Neural crest cell (in vitro differentiated cells): ENCODE measurements at regions not wholly inside any gene's neighbourhood (a gene's known extent, or its start where the extent isn't known, plus 50 kb on each side); places are given as distances from the start of the nearest gene placed in this dataset.

ENCODE experiments used
- DNase-seq: peaks from one replicate; pipeline ENCODE4 v3.0.0; 2021; ENCODE audit warnings: low read depth, mixed read lengths, low spot score
- H3K27ac Mint-ChIP-seq: one replicate; pipeline ENCODE4 v1.8.0; 2021; ENCODE audit warnings: mild to moderate bottlenecking, mixed read lengths; ENCODE audit not compliant: unreplicated experiment
- H3K27me3 Mint-ChIP-seq: 2 replicates; pipeline ENCODE4 v1.8.0; 2021; ENCODE audit warnings: low read depth, mild to moderate bottlenecking, mixed read lengths
- H3K36me3 Mint-ChIP-seq: 2 replicates; pipeline ENCODE4 v1.8.0; 2021; ENCODE audit warnings: low read depth, mild to moderate bottlenecking, mixed read lengths
- H3K4me1 Mint-ChIP-seq: 2 replicates; pipeline ENCODE4 v1.8.0; 2021; ENCODE audit warnings: mixed read lengths
- H3K4me3 Mint-ChIP-seq: one replicate; pipeline ENCODE4 v1.8.0; 2021; ENCODE audit warnings: mild to moderate bottlenecking, mixed read lengths
- H3K9me3 Mint-ChIP-seq: 2 replicates; pipeline ENCODE4 v1.8.0; 2021; ENCODE audit warnings: mixed read lengths
- CTCF ChIP-seq: fragments of 200-600 bp; sonication (generic); conservative IDR thresholded peaks from 2 replicates; pipeline ENCODE4 v1.5.0; 2021; ENCODE audit warnings: antibody characterized with exemption, mild to moderate bottlenecking

- Mint-ChIP-seq H3K9me3 (peaks cover 5% of the 10 kb centered on the region), H3K4me1 (peaks cover 82% of the 10 kb centered on the region), H3K36me3 (peaks cover 11% of the 10 kb centered on the region), H3K27ac (peak overlapping the region; percentile 81), H3K4me3 (no peak overlapping the region), H3K27me3 (no peaks in the 10 kb centered on the region)
- TF ChIP-seq CTCF: no peak
- DNase-seq: no peak
Measured at GRCh38 chr15:95608371-95608770, 722.1 kb upstream of the NR2F2 start.

GRCh38 chr15:95609096-95609495, 721.4 kb upstream of the NR2F2 start:
- Mint-ChIP-seq H3K36me3 (peaks cover 10% of the 10 kb centered on the region), H3K27me3 (no peaks in the 10 kb centered on the region), H3K4me1 (peaks cover 83% of the 10 kb centered on the region), H3K4me3 (peak overlapping the region; percentile 50), H3K27ac (peak overlapping the region; percentile 92), H3K9me3 (peaks cover under 1% of the 10 kb centered on the region)
- TF ChIP-seq CTCF: no peak
- DNase-seq: no peak

GRCh38 chr15:95610945-95611344, 719.6 kb upstream of the NR2F2 start:
- peaks cover 9% of the 10 kb centered on the region for H3K36me3 Mint-ChIP-seq

GRCh38 chr15:95615436-95615835, 715.1 kb upstream of the NR2F2 start:
- H3K9me3 Mint-ChIP-seq: peaks cover 8% of the 10 kb centered on the region
- peaks cover 52% of the 10 kb centered on the region for H3K4me1 Mint-ChIP-seq
- no peak for DNase-seq
- peaks cover 8% of the 10 kb centered on the region for H3K36me3 Mint-ChIP-seq
- no peak for TF ChIP-seq CTCF
- H3K27ac Mint-ChIP-seq: no peak overlapping the region
- no peak overlapping the region for H3K4me3 Mint-ChIP-seq
- H3K27me3 Mint-ChIP-seq: no peaks in the 10 kb centered on the region

More at GRCh38 chr15:95610945-95611344, 719.6 kb upstream of the NR2F2 start:
- Mint-ChIP-seq H3K4me3 (peak overlapping the region; percentile 80), H3K9me3 (no peaks in the 10 kb centered on the region), H3K27ac (peak overlapping the region; percentile 97), H3K27me3 (no peaks in the 10 kb centered on the region), H3K4me1 (peaks cover 83% of the 10 kb centered on the region)
- peak; percentile 50 for DNase-seq
- TF ChIP-seq CTCF: no peak

- peaks cover 10% of the 10 kb centered on the region for H3K9me3 Mint-ChIP-seq
- H3K27ac Mint-ChIP-seq: no peak overlapping the region
- no peak for TF ChIP-seq CTCF
- no peaks in the 10 kb centered on the region for H3K27me3 Mint-ChIP-seq
- H3K4me1 Mint-ChIP-seq: peaks cover 43% of the 10 kb centered on the region
- H3K4me3 Mint-ChIP-seq: no peak overlapping the region
- DNase-seq: no peak
- peaks cover 8% of the 10 kb centered on the region for H3K36me3 Mint-ChIP-seq
Measured at GRCh38 chr15:95616306-95616705, 714.2 kb upstream of the NR2F2 start.
